OCI-LY1 (cell line): ENCODE measurements at regions not wholly inside any gene's neighbourhood (a gene's known extent, or its start where the extent isn't known, plus 50 kb on each side); places are given as distances from the start of the nearest gene placed in this dataset.

Source experiments
- H2AFZ ChIP-seq: fragments of 200-600 bp; sonication (generic), shearing (Covaris generic); 2 replicates; pipeline ENCODE4 v1.6.0; 2014; ENCODE audit warnings: antibody characterized with exemption, mild to moderate bottlenecking, low read length
- H3F3A ChIP-seq: fragments of 200-600 bp; sonication (generic), shearing (Covaris generic); 2 replicates; pipeline ENCODE4 v1.6.0; 2014; ENCODE audit warnings: mild to moderate bottlenecking, antibody characterized with exemption, low read length, moderate library complexity; ENCODE audit not compliant: insufficient read depth
- H3K27ac ChIP-seq: fragments of 200-600 bp; sonication (generic); 2 replicates; pipeline ENCODE4 v1.5.1; 2014; ENCODE audit warnings: low read length, mixed run types, mild to moderate bottlenecking, low read depth; ENCODE audit not compliant: poor library complexity, severe bottlenecking
- H3K27me3 ChIP-seq: fragments of 200-600 bp; sonication (generic); 2 replicates; pipeline ENCODE4 v1.6.0; 2014; ENCODE audit warnings: antibody characterized with exemption, mild to moderate bottlenecking, low read length, moderate library complexity; ENCODE audit not compliant: insufficient read depth
- H3K36me3 ChIP-seq: fragments of 200-600 bp; sonication (generic); 2 replicates; pipeline ENCODE4 v1.6.1; 2014; ENCODE audit warnings: mild to moderate bottlenecking, antibody characterized with exemption, low read length, moderate library complexity, mixed read lengths; ENCODE audit not compliant: insufficient read depth
- H3K4me1 ChIP-seq: fragments of 200-600 bp; sonication (generic); 2 replicates; pipeline ENCODE4 v1.5.1; 2014; ENCODE audit warnings: mild to moderate bottlenecking, low read length, moderate library complexity; ENCODE audit not compliant: insufficient read depth, severe bottlenecking
- H3K4me2 ChIP-seq: fragments of 200-600 bp; sonication (generic), shearing (Covaris generic); 2 replicates; pipeline ENCODE4 v1.6.1; 2014; ENCODE audit warnings: low read length
- H3K4me3 ChIP-seq: fragments of 200-600 bp; sonication (generic); 2 replicates; pipeline ENCODE4 v1.5.1; 2014; ENCODE audit warnings: low read length, low read depth, mild to moderate bottlenecking, mixed read lengths; ENCODE audit not compliant: poor library complexity, severe bottlenecking
- H3K79me2 ChIP-seq: fragments of 200-600 bp; shearing (Covaris generic); 2 replicates; pipeline ENCODE4 v1.6.1; 2016; ENCODE audit warnings: mixed run types, low read length, mixed read lengths; ENCODE audit not compliant: insufficient read depth
- H3K9ac ChIP-seq: fragments of 200-600 bp; sonication (generic), shearing (Covaris generic); 2 replicates; pipeline ENCODE4 v1.6.1; 2014; ENCODE audit warnings: mild to moderate bottlenecking, low read length, mixed read lengths
- H3K9me2 ChIP-seq: fragments of 200-600 bp; sonication (generic), shearing (Covaris generic); 2 replicates; pipeline ENCODE4 v1.6.1; 2014; ENCODE audit warnings: low read depth, mild to moderate bottlenecking, low read length, mixed read lengths
- H3K9me3 ChIP-seq: fragments of 200-600 bp; shearing (Covaris generic); 2 replicates; pipeline ENCODE4 v1.6.1; 2014; ENCODE audit warnings: low read length, mixed read lengths
- H4K20me1 ChIP-seq: fragments of 200-600 bp; sonication (generic), shearing (Covaris generic); 2 replicates; pipeline ENCODE4 v1.6.0; 2016; ENCODE audit warnings: mild to moderate bottlenecking, low read length; ENCODE audit not compliant: insufficient read depth
- CTCF ChIP-seq: fragments of 200-600 bp; sonication (generic), shearing (Covaris generic); IDR thresholded peaks from 2 replicates; pipeline ENCODE4 v1.5.1; 2017; ENCODE audit warnings: mild to moderate bottlenecking, antibody characterized with exemption, low read length, moderate library complexity, mixed read lengths
- EZH2 ChIP-seq: fragments of 200-600 bp; sonication (generic), shearing (Covaris generic); IDR thresholded peaks from 2 replicates; pipeline ENCODE4 v1.8.0; 2017; ENCODE audit warnings: borderline replicate concordance, mixed run types, mild to moderate bottlenecking, antibody characterized with exemption, low read length, moderate library complexity, mixed read lengths

GRCh38 chr5:18576586-18576985 is 942.3 kb downstream of the TAF11L14 start:
- no peaks in the 10 kb centered on the region for H3K4me1 ChIP-seq
- TF ChIP-seq CTCF (no peak), EZH2 (no peak)
- H3K9me2 ChIP-seq, result no peaks in the 10 kb centered on the region
- H3K9ac ChIP-seq, result no peak overlapping the region
- H2AFZ ChIP-seq, result no peak overlapping the region
- H4K20me1 ChIP-seq, result no peaks in the 10 kb centered on the region
- no peaks in the 10 kb centered on the region for H3K79me2 ChIP-seq
- no peak overlapping the region for H3K4me3 ChIP-seq
- no peaks in the 10 kb centered on the region for H3K27me3 ChIP-seq
- H3F3A ChIP-seq, result no peaks in the 10 kb centered on the region
- H3K9me3 ChIP-seq, result no peaks in the 10 kb centered on the region
- H3K27ac ChIP-seq, result no peak overlapping the region
- H3K36me3 ChIP-seq, result no peaks in the 10 kb centered on the region
- H3K4me2 ChIP-seq, result no peak overlapping the region

- TF ChIP-seq CTCF, result no peak
- no peak for TF ChIP-seq EZH2
- no peak overlapping the region for H3K4me2 ChIP-seq
Measured at GRCh38 chr5:18601185-18601584, 966.9 kb downstream of the TAF11L14 start.

GRCh38 chr5:18602402-18602801 is 968.1 kb downstream of the TAF11L14 start:
- no peaks in the 10 kb centered on the region for H3K79me2 ChIP-seq
- no peaks in the 10 kb centered on the region for H3K27me3 ChIP-seq
- no peaks in the 10 kb centered on the region for H4K20me1 ChIP-seq
- no peaks in the 10 kb centered on the region for H3K36me3 ChIP-seq
- no peaks in the 10 kb centered on the region for H3K9me3 ChIP-seq
- no peak overlapping the region for H3K4me3 ChIP-seq
- no peak overlapping the region for H2AFZ ChIP-seq
- H3K9ac ChIP-seq, result no peak overlapping the region
- no peaks in the 10 kb centered on the region for H3K4me1 ChIP-seq
- no peaks in the 10 kb centered on the region for H3F3A ChIP-seq
- no peak overlapping the region for H3K4me2 ChIP-seq
- no peaks in the 10 kb centered on the region for H3K9me2 ChIP-seq
- H3K27ac ChIP-seq, result no peak overlapping the region
- no peak for TF ChIP-seq EZH2
- TF ChIP-seq CTCF, result no peak

More at GRCh38 chr5:18601185-18601584, 966.9 kb downstream of the TAF11L14 start:
- Histone ChIP-seq H3K9me3 (no peaks in the 10 kb centered on the region), H3K4me1 (no peaks in the 10 kb centered on the region), H3K36me3 (no peaks in the 10 kb centered on the region), H3K9me2 (no peaks in the 10 kb centered on the region), H3K27me3 (no peaks in the 10 kb centered on the region), H3K4me3 (no peak overlapping the region), H2AFZ (no peak overlapping the region), H4K20me1 (no peaks in the 10 kb centered on the region), H3K79me2 (no peaks in the 10 kb centered on the region), H3K27ac (no peak overlapping the region), H3F3A (no peaks in the 10 kb centered on the region), H3K9ac (no peak overlapping the region)
